SU-DHL-6 (cell line): ENCODE measurements at regions not wholly inside any gene's neighbourhood (a gene's known extent, or its start where the extent isn't known, plus 50 kb on each side); places are given as distances from the start of the nearest gene placed in this dataset.

Experiments used
- CTCF ChIP-seq: fragments of 200-600 bp; sonication (generic); IDR thresholded peaks from one replicate; pipeline ENCODE4 v1.5.1; 2017; ENCODE audit warnings: antibody characterized with exemption, mild to moderate bottlenecking, low read length, moderate library complexity; ENCODE audit not compliant: insufficient read depth, poor library complexity, severe bottlenecking
- EZH2phosphoT487 ChIP-seq: fragments of 200-600 bp; sonication (generic), shearing (Covaris generic); conservative IDR thresholded peaks from 2 replicates; pipeline ENCODE4 v1.6.1; 2018; ENCODE audit warnings: mild to moderate bottlenecking, antibody characterized with exemption, low read length, moderate library complexity, mixed read lengths

GRCh38 chr15:62241135-62241770, 76.2 kb upstream of the C2CD4B start:
- TF ChIP-seq CTCF (no peak), EZH2phosphoT487 (no peak)
